Choroid plexus epithelial cell (primary cell): ENCODE measurements at regions not wholly inside any gene's neighbourhood (a gene's known extent, or its start where the extent isn't known, plus 50 kb on each side); places are given as distances from the start of the nearest gene placed in this dataset.

Source experiments
- DNase-seq: peaks from one replicate; pipeline ENCODE4 v3.0.0-alpha.2; 2010; ENCODE audit warnings: low read depth
- H3K4me3 ChIP-seq: 2 replicates; pipeline ENCODE4 v1.5.1; 2011; ENCODE audit warnings: low read depth, mild to moderate bottlenecking, control low read depth, low read length, moderate library complexity
- TF ChIP-seq, protein P1 (sequence below): conservative IDR thresholded peaks from 2 replicates; pipeline ENCODE4 v1.5.1; 2011; ENCODE audit warnings: low read depth, mild to moderate bottlenecking, control low read depth, inconsistent platforms, low read length, moderate library complexity

DNA sequence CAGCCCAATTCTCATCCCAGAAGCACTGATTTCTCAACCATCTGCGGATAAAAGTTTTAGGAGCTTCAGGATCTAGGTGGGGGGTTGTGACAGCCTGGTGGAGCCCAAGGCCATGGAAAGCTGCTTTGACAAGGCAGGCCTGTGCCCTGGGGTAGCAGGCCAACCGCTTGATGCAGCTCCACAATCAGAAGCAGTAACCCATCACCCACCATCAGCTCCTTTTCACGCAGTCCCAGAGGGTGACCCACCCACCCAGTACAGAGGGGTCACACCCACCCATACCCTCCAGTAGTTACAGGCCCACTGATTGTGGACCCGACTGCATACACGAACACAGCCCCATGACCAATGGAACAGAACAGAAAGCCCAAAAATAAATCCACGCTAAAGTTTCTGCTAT lies 253.9 kb downstream of the AHR start:
- DNase-seq, result no peak
- TF ChIP-seq, protein P1, sequence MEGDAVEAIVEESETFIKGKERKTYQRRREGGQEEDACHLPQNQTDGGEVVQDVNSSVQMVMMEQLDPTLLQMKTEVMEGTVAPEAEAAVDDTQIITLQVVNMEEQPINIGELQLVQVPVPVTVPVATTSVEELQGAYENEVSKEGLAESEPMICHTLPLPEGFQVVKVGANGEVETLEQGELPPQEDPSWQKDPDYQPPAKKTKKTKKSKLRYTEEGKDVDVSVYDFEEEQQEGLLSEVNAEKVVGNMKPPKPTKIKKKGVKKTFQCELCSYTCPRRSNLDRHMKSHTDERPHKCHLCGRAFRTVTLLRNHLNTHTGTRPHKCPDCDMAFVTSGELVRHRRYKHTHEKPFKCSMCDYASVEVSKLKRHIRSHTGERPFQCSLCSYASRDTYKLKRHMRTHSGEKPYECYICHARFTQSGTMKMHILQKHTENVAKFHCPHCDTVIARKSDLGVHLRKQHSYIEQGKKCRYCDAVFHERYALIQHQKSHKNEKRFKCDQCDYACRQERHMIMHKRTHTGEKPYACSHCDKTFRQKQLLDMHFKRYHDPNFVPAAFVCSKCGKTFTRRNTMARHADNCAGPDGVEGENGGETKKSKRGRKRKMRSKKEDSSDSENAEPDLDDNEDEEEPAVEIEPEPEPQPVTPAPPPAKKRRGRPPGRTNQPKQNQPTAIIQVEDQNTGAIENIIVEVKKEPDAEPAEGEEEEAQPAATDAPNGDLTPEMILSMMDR, result no peak
- no peak overlapping the region for H3K4me3 ChIP-seq

DNA sequence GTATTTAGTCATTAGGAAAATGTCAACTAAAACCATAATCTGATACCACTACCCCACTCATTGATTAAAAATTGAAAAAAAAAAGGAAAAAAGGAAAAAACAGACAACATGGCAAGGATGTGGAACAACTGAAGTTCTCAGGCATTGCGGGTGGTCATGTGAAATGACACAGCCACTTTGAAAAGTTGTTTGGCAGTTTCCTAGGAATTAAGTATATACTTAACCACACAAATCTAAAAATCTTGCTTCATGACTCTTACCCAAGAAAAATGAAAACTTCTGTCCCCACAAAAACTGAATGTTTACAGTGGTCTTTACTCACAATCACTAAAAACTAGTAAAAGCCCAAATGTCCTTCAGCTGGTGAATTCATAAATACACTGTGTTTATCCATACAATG lies 254.5 kb downstream of the AHR start:
- TF ChIP-seq, protein P1, result no peak
- H3K4me3 ChIP-seq, result no peak overlapping the region
- DNase-seq, result no peak

DNA sequence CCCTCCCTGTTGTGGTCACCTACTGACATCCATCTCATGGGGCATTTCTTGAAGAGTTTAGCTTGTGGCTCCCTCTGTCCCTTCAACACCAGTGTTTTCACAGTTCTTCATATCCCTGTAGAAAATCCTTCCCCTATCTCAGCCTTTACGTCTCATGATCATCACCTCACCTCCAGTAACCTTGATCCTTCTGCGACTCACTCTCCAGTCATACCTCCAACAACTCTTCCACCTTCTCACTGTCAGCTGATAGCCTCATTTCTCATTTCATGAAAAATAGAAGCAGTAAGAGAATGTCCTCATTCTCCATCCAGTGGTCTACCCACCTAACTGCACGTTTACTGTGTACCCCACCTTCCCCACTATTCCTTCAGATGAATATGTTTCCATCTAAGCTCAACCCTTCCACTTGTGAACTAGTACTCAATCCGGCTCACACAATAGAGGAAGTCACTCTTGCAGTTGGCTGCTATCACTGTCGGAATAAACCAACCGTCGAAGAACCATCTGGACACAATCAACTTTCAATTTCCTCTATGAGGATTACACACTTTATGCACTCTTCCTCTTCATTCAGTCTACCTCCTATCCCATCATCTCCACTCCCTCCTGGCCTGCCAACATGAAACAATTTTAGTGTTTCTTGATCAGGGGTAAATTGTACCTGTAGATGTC lies 256.0 kb downstream of the AHR start:
- TF ChIP-seq, protein P1, result no peak
- DNase-seq, result no peak
- H3K4me3 ChIP-seq, result no peak overlapping the region

DNA sequence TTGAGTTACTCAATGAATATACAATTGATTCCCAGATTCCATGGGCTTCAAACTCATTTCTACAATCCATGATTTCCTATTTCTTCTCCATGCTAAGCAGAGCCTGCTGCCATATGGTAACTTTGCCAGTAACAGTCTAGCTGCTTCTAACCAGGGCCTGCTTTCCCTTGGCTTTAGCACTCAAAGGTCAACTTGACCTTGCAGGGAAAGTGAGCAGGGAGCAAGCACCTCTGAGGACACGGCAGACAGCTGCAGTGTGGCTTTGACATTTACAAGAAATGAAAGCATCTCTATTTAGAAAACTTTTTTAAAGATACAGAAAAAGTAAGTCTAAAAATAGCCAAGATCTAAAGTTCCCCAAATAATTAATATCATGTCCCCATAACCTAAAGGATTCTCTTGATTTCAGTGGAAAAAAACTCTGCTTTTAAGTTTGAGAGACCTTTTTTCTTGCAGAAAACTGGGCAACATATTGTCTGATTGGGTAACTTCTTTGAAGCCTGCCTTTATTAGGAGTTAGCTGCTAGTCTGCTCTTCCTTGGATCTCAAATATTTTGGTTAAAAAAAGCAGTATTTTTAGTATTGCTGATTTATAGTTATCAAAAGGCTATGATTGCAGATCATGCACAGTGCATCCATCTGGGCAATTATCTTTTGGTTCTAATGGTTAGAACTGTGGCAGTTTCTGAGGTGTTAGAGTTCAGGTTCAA lies 257.9 kb downstream of the AHR start:
- TF ChIP-seq, protein P1, result no peak
- H3K4me3 ChIP-seq, result no peak overlapping the region
- DNase-seq, result no peak

DNA sequence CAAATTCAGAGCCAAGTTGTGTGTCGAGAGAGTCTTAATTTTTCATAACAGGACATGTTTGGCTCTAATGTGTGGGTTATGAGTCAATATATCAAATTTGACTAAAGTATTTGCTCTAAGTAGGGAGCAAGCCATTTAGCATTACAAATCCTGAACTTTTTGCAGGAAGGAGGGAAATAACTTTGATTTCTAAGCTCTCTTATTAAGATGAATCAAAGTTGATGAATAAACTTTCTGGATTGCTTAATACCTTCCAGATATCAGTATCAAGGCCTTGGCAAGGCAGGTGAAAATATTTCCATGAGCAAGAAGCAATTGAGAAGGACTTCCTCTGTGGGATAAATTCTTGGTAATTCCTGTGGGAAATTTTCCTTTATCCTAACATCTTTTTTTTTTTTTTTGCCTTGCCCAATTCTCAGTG lies 258.8 kb downstream of the AHR start:
- no peak overlapping the region for H3K4me3 ChIP-seq
- DNase-seq, result no peak

DNA sequence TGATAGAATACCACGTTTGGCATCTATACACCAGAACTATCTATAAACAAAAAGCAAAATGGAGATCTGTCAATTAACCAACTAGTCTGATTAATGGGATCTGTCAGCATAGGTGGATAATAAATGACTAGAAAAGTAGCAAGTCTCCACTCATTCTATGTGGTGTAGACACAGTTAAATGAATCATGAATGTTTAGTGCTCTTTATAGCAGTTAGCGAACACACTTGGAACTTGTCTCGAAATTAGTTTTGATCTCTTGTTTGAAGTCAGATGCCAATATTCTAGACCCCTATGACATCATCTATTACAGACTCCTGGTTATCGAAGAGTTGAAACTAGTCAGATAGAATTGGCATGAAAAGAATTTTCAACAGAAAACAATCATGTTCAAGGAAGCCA lies 259.7 kb downstream of the AHR start:
- H3K4me3 ChIP-seq, result no peak overlapping the region
- TF ChIP-seq, protein P1, result no peak
- no peak for DNase-seq

More for the DNA sequence above, 258.8 kb downstream of the AHR start:
- TF ChIP-seq, protein P1, result no peak
